ENCODE measurements at regions not wholly inside any gene's neighbourhood (a gene's known extent, or its start where the extent isn't known, plus 50 kb on each side); places are given as distances from the start of the nearest gene placed in this dataset.
A peak's percentile ranks its signal among the peaks of the same experiment; 100 is the strongest.
"Not testable (repeated sequence)": the region's sequence is repeated elsewhere in the genome, so short reads cannot be mapped to it uniquely, and the experiment has no call there.

DNA sequence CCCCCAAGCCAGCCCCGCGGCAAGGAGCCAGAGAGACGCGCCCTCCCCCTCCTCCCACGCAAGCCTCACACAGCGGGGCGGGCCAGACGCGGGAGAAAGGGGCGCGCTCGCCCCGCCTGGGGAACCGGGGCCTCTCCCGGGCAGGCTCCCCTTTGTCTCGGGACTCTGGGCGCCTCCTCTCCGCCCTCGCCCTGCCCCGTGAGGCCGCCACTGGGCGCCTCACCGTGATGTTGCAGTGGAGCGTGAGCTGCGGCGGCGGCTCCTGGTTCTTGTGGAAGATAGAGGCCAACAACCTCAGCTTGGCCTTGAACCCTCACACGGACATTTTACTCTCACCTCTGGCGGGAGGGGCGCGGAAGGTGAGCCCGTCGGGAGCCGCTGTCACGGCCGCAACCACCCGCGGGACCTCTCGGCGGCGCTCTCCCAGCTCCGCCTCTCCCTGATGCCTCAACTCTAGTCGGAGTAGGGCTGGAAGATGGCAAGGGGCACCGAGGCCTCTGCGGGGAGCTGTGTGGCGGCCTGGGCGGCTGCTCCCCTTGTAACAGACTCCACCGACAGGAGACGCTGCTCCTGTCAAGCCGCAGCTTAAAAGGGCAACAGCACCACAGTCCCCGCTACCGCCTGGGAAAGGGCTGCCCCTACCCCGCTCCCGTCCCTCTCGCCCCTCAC lies 179.2 kb upstream of the ZSCAN2 start:
- peak in 1 of 2 donors; percentile 1 for DNase-seq

DNA sequence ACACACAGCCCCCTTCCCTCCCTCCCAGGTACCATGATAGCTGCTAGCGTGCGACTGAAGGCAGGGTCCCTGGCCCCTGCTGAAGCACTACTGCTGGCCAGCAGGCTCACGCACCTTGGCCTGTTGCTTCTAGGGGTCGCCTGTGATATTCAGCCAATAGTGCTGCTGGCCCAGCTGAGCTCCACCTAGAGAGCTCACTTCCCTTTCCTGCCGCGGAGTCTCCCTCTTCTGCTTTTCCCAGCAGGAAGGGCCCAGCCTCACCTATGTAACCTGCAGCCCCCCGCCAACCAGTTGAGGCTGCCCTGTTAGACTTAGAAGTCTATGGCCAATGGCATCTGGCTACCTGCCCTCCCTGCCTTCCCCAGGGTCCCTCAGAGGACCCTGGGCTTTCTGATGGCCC lies 175.5 kb upstream of the ZSCAN2 start:
- DNase-seq, result peak in 1 of 2 donors; percentile 0

GRCh38 chr15:84473305-84473877 lies 127.4 kb upstream of the ZSCAN2 start:
- DNase-seq, result not testable (repeated sequence)

DNA sequence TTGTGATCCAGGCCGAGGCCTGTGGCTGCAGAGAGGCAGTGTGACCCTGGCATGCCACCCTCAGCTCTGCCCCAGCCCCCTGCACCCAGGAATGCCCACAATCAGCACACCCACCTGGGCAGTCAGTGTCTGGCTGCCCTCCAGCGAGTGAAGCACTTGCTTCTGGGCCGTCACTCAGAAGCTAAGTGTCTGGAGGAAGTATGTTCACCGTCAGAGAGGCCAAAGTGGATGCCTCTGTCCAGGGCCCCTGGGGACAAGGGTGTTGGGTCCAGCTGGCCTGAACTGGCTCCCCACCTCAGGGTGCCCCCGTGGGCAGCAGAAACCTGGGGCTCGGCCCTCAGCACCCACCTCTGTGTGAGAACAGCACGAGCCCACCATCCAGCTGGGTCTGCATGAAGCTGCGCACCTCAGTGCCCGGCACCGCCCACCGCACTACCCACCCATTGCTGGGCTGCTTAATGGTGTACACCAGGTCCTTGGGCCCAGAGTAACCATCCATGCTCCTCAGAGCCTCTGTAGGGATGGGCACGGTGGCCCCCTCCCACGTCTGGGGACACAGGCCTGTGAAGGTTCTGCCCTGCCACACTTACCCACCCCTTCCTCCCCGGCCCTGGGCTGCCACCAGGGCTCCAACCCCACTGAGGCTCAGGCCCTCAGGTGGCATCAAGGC lies 124.3 kb upstream of the ZSCAN2 start:
- DNase-seq, result not testable (repeated sequence)

GRCh38 chr15:84477550-84477949 lies 123.3 kb upstream of the ZSCAN2 start:
- DNase-seq, result not testable (repeated sequence)

- not testable (repeated sequence) for DNase-seq
Measured at GRCh38 chr15:84480174-84480681, 120.6 kb upstream of the ZSCAN2 start.

GRCh38 chr15:84483859-84484258 lies 117.0 kb upstream of the ZSCAN2 start:
- DNase-seq, result not testable (repeated sequence)

DNA sequence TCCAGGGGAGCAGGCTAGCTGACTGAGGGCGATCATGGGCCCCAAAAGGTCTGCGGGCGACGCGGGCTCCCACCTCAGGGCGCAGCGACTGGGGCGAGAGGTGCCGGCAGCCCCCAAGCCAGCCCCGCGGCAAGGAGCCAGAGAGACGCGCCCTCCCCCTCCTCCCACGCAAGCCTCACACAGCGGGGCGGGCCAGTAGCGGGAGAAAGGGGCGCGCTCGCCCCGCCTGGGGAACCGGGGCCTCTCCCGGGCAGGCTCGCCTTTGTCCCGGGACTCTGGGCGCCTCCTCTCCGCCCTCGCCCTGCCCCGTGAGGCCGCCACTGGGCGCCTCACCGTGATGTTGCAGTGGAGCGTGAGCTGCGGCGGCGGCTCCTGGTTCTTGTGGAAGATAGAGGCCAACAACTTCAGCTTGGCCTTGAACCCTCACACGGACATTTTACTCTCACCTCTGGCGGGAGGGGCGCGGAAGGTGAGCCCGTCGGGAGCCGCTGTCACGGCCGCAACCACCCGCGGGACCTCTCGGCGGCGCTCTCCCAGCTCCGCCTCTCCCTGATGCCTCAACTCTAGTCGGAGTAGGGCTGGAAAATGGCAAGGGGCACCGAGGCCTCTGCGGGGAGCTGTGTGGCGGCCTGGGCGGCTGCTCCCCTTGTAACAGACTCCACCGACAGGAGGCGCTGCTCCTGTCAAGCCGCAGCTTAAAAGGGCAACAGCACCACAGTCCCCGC lies 100.5 kb upstream of the ZSCAN2 start:
- peak; percentile 22 to 33 for DNase-seq

DNA sequence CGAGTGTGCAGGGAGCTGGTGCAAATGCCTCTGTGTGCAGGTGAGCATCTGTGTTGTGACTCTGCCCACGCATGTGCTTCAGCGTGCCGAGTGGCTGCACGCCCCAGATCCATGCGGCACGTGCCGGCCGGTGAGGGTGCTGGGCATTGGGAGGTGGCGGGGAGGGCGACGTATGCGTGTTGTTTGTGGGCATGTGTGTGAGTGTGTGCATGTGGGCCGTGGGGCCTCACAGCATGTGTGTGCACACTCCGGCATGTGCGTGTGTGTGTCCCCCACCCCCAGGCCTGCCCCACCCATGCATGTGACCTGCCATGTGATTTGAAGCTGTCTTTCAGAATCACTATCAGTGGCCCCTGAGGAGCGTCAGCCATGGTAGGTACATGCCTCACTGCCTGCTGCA lies 97.7 kb upstream of the ZSCAN2 start:
- not testable (repeated sequence) for DNase-seq

DNA sequence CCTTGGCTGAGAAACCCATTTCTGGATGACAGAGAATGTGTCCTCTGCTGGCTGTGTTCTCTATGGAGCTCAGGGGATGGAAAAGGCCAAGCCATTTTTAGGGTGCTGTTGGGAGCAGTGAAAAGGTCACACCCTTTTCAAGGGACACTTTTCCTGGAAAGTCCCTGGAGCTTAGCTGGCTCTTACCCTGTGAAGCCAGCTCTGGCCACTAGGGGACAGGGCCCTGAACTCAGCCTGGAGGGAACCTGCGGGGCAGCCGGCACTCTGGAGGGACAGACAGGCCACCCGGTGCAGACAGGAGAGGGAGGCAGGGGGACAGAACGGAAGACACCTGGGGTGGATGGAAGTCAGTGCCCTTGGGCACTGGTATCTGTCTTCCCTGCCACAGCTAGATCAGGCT lies 95.3 kb upstream of the ZSCAN2 start:
- not testable (repeated sequence) for DNase-seq

DNA sequence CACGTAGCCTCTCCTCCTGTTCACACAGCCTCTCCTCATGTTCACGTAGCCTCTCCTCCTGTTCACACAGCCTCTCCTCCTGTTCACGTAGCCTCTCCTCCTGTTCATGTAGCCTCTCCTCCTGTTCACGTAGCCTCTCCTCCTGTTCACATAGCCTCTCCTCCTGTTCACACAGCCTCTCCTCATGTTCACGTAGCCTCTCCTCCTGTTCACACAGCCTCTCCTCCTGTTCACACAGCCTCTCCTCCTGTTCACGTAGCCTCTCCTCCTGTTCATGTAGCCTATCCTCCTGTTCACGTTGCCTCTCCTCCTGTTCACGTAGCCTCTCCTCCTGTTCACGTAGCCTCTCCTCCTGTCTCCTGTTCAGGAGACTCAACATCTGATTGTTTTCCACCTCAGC lies 88.5 kb upstream of the ZSCAN2 start:
- DNase-seq, result not testable (repeated sequence)

GRCh38 chr15:84516773-84517172 lies 84.0 kb upstream of the ZSCAN2 start:
- not testable (repeated sequence) for DNase-seq

DNA sequence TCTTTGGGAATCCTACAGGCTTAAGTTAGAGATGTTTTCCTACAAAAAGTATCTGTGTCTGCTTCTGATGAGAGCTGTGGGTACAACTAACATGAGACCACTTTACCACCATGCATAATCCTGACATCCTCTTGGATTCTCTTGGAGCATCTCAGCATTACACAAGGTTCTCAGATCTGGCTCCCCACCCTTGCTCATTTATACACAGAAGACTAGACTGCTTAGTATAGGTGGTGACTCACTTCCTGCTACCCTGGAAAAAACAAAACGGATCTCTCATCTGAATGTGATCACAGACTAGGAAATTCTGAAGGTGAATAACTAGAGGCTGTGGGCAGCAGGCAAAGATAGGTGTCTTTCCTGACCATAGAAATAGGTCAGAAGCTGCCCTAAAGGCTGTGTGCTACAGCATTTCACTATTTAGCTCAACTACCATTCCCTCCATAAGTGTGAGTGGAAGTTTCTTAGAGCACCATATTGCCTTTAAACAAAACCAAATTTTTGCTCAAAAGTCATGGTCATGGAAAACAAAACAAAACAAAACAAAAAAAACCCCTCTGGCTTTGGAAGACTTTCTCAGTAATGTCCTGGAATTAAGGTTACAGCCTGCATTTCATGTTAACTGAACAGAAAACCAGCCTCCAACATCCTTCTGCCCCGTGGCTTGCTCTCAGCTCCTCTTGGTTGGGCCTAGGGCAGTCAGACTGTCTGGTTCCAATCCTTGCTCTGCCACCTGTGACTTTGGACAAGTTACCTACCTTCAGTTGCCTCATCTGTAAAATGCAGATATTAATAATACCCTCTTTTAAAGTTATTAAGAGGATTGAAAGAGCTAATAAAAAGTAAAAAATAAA lies 75.1 kb upstream of the ZSCAN2 start:
- DNase-seq, result peak; percentile 5 to 9

DNA sequence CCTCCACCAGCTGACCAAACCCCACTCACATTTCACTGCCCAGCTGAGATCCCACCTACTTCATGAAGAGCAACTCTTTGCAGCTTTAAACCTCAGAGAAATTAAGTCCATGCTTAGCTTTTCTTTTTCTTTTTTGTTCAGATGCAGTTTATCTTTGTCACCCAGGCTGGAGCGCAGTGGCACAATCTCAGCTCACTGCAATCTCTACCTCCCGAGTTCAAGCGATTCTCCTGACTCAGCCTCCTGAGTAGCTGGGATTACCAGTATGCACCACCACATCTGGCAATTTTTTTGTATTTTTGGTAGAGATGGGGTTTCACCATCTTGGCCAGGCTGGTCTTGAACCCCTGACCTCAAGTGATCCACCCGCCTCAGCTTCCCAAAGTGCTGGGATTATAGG lies 70.1 kb upstream of the ZSCAN2 start:
- DNase-seq, result not testable (repeated sequence)

GRCh38 chr15:84531223-84531622 lies 69.6 kb upstream of the ZSCAN2 start:
- DNase-seq, result not testable (repeated sequence)

GRCh38 chr15:84531709-84532367 lies 69.0 kb upstream of the ZSCAN2 start:
- DNase-seq, result not testable (repeated sequence)

DNA sequence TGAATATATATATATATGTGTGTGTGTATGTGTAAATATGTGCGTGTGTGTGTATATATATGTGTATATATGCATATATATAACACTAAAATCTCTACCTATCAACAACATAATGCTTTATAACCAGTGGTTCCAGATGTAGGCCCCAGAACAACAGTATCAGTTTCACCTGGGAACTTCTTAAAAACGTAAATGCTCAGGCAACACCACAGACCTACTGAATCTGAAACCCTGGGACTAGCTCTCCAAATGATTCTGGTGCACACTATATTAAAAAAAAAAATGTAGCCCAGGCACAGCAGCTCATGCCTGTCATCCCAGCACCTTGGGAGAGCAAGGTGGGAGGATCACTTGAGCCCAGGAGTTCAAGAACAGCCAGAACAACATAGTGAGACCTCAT lies 67.1 kb upstream of the ZSCAN2 start:
- DNase-seq, result not testable (repeated sequence)

DNA sequence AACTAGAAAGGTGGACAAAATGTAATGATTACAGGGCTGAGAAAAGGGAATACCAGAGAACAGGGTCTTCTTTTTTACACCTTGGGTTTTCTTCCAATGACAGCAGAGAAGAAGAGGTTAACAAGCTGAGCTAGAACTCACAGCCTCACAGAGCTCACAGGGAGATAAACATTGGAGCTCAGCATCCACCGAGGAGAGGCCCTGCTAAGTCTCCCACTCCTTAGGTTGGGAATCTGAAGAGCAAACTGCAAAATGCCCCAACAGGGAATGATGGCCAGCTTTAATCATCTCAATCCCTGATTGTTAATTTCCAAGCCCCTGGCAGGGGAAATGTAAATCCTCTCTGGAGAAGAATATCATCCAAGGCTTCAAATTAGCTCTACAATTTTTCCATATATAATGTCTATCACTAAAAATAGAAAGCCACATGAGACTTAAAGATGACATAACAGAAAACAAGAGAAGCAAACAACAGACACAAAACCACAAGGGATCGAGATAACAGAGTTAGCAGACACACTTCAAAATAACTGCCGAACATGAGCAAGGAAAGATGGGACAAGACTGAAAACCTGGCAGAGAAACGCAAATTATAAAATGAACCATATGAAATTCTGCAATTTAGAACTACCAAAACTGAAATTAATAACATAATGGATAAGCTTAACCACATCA lies 66.1 kb upstream of the ZSCAN2 start:
- not testable (repeated sequence) for DNase-seq

- not testable (repeated sequence) for DNase-seq
Measured at GRCh38 chr15:84536181-84536580, 64.6 kb upstream of the ZSCAN2 start.

GRCh38 chr15:84544586-84544985 lies 56.2 kb upstream of the ZSCAN2 start:
- DNase-seq, result not testable (repeated sequence)

DNA sequence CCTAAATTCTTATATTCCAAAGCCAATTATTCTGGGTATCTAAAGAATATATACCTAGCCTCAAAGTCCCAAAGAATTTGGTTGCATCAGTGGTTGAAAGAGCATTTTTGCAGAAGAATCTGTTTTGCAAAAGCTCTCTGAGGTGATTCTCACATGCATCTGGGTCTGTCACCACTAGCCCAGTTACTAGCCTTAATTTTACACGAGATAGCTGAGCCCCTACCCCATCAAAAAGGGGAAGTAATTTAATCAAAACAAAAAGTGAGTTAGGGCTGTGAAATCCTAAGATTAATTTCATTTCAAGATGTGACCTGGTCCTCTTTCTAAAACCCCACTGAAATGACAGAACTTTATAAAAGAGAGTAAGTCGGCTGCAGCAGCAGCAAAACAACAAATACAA lies 53.7 kb upstream of the ZSCAN2 start:
- DNase-seq, result not testable (repeated sequence)

Data from activated CD4-positive, alpha-beta T cell treated with anti-CD3 and anti-CD28 coated beads for 4 hours (primary cell).